ENCODE measurements at regions not wholly inside any gene's neighbourhood (a gene's known extent, or its start where the extent isn't known, plus 50 kb on each side); places are given as distances from the start of the nearest gene placed in this dataset.

GRCh38 chr20:21873291-21873690 lies 167.8 kb downstream of the PAX1 start:
- TF ChIP-seq, protein P1, sequence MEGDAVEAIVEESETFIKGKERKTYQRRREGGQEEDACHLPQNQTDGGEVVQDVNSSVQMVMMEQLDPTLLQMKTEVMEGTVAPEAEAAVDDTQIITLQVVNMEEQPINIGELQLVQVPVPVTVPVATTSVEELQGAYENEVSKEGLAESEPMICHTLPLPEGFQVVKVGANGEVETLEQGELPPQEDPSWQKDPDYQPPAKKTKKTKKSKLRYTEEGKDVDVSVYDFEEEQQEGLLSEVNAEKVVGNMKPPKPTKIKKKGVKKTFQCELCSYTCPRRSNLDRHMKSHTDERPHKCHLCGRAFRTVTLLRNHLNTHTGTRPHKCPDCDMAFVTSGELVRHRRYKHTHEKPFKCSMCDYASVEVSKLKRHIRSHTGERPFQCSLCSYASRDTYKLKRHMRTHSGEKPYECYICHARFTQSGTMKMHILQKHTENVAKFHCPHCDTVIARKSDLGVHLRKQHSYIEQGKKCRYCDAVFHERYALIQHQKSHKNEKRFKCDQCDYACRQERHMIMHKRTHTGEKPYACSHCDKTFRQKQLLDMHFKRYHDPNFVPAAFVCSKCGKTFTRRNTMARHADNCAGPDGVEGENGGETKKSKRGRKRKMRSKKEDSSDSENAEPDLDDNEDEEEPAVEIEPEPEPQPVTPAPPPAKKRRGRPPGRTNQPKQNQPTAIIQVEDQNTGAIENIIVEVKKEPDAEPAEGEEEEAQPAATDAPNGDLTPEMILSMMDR (conservative IDR thresholded peaks at IDR 0.05; ENCODE audit: low read length), result no peak
- no peak for DNase-seq (ENCODE audit: low read depth)

DNA sequence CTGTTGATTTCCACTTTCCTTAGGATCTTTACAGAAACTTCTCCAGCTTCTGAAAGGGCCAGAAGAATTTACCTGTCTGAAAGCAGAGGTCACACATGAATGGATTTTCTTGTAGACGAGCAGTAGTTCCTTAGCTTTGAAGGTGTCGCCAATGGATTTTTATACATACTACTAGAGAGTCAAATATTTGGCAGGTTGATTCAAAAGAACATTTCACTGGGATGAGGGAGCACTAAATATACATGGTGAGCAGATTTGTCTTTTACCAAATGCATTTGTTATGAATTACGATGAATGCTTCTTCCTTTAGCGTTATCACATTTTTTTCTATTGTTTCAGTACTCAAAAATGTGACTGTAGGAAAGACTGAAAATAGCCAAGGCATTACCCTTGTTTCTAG lies 162.3 kb downstream of the PAX1 start:
- no peak for DNase-seq (ENCODE audit: low read depth)
- TF ChIP-seq, protein P1 (conservative IDR thresholded peaks at IDR 0.05; ENCODE audit: low read length), result no peak
- no peak overlapping the region for H3K4me3 ChIP-seq (ENCODE audit: low read length)

More at GRCh38 chr20:21873291-21873690, 167.8 kb downstream of the PAX1 start:
- no peak overlapping the region for H3K4me3 ChIP-seq (ENCODE audit: low read length)

DNA sequence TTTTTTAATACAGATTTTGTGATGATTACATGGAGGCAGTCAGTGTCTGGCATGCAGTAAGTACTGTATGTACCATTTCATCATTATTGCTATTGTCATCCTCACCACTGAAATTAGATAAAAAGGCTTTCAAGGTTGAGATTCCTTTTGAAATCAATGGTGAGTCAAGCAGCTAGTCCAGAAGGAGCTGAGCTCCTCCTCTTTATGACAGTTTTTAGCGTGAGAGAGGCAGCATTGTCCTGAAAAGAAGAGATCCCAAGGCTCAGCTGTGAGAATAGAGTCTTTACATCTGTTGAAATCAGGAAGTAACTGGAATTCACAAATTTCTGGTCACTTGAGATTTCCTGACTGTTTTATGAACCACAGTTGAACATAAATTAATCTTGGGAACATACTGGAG lies 161.9 kb downstream of the PAX1 start:
- H3K4me3 ChIP-seq (ENCODE audit: low read length), result no peak overlapping the region
- TF ChIP-seq, protein P1 (conservative IDR thresholded peaks at IDR 0.05; ENCODE audit: low read length), result no peak
- DNase-seq (ENCODE audit: low read depth), result no peak

DNA sequence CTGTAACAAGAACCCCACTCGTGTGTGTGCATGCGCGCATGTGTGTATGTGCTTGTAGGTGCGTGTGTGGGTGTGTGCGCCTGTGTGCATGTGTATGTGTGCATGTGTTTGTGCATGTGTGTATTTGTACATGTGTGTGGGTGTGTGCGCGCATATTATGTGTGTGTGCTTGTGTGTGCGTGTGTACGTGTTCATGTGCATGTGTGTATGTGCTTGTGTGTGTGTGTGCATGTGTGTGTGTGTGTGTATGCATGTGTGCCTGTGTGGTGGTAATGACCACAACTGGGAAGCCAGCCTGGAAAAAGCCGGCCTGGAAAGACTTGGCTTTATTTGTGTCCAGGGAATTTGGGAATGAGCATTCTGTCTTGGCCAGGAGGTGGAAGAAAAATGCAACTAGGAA lies 157.5 kb downstream of the PAX1 start:
- no peak overlapping the region for H3K4me3 ChIP-seq (ENCODE audit: low read length)
- no peak for DNase-seq (ENCODE audit: low read depth)
- TF ChIP-seq, protein P1 (conservative IDR thresholded peaks at IDR 0.05; ENCODE audit: low read length), result no peak

DNA sequence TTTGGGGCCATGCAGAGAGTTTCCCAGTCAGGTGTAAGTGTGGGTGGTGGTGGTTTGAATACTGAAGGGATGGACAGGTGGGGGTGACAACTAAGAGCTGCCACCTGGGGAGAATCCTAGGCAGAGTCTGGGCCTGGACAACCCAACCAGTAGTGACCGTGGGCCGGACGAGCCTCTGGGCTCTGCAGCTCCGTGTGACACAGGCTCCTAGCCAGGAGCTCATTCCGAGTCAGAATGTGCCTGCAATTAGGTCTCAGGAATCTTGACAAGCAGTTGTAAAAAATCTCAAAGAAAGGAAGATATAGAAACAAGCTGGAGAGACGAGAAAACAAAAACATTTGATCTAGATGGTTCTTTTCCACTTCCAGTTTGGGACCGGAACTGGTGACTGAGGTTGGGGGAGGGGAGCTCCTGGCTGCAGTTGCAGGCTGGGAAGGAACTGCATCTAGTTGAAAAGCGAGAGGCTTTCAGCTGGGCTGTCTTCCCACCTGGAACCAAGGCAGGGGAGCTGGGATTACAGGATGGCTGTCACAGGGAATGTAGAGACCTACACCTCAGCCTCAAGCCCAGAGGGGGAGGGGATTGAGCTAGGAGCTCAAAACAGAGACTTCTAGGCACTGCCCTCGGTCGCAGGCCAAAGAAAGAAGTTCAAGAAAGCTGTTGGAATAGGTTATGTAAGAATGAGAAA lies 156.9 kb downstream of the PAX1 start:
- TF ChIP-seq, protein P1 (conservative IDR thresholded peaks at IDR 0.05; ENCODE audit: low read length), result no peak
- DNase-seq (ENCODE audit: low read depth), result no peak
- no peak overlapping the region for H3K4me3 ChIP-seq (ENCODE audit: low read length)

GRCh38 chr20:21840991-21841390 lies 135.5 kb downstream of the PAX1 start:
- H3K4me3 ChIP-seq (ENCODE audit: low read length), result no peak overlapping the region
- DNase-seq (ENCODE audit: low read depth), result peak; percentile 25
- TF ChIP-seq, protein P1 (conservative IDR thresholded peaks at IDR 0.05; ENCODE audit: low read length), result no peak

DNA sequence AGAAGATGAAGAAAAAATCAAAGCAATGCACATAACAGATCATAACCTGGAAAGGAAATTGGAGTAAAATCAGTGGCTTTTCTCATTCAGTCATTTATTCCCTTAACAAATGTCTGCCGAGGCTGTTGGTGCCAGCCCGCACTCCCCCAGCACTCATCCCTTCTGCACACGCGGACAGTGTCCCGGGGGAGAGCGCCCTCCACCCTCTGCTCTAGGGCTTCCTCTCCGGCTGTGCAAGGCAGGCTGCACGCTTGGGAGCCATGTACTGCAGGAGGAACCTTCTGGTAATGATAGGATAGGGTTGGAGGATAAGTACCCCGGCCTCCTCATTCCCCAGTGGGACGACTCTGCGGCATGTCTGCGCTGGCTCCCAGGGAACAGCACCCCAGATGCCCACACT lies 134.5 kb downstream of the PAX1 start:
- no peak for DNase-seq (ENCODE audit: low read depth)
- no peak overlapping the region for H3K4me3 ChIP-seq (ENCODE audit: low read length)
- TF ChIP-seq, protein P1 (conservative IDR thresholded peaks at IDR 0.05; ENCODE audit: low read length), result no peak
